Fibroblast of skin of scalp (primary cell): ENCODE measurements at regions not wholly inside any gene's neighbourhood (a gene's known extent, or its start where the extent isn't known, plus 50 kb on each side); places are given as distances from the start of the nearest gene placed in this dataset.
A peak's percentile ranks its signal among the peaks of the same experiment; 100 is the strongest.
"Not testable (repeated sequence)": the region's sequence is repeated elsewhere in the genome, so short reads cannot be mapped to it uniquely, and the experiment has no call there.

Experiments
- DNase-seq: peaks from one replicate; pipeline ENCODE4 v3.0.0-alpha.2; 2013

- no peak for DNase-seq
Observed at GRCh38 chr2:186399082-186399644, 86.9 kb upstream of the ZC3H15 start.

GRCh38 chr2:186405842-186406241, 80.2 kb upstream of the ZC3H15 start:
- no peak for DNase-seq

- no peak for DNase-seq
Observed at GRCh38 chr2:186407611-186408010, 78.4 kb upstream of the ZC3H15 start.

- no peak for DNase-seq
Observed at GRCh38 chr2:186410802-186411201, 75.3 kb upstream of the ZC3H15 start.

- peak; percentile 58 for DNase-seq
Observed at GRCh38 chr2:186422226-186422625, 63.8 kb upstream of the ZC3H15 start.

- DNase-seq: no peak
Observed at GRCh38 chr2:186423481-186423880, 62.6 kb upstream of the ZC3H15 start.

GRCh38 chr2:186424265-186424664, 61.8 kb upstream of the ZC3H15 start:
- no peak for DNase-seq

- DNase-seq: no peak
Observed at GRCh38 chr2:186425576-186425975, 60.5 kb upstream of the ZC3H15 start.

GRCh38 chr2:186426153-186427016, 59.7 kb upstream of the ZC3H15 start:
- DNase-seq: no peak

GRCh38 chr2:186427017-186427350, 59.1 kb upstream of the ZC3H15 start:
- DNase-seq: not testable (repeated sequence)

GRCh38 chr2:186427970-186428369, 58.1 kb upstream of the ZC3H15 start:
- no peak for DNase-seq

- DNase-seq: no peak
Observed at GRCh38 chr2:186429104-186429503, 57.0 kb upstream of the ZC3H15 start.

- DNase-seq: no peak
Observed at GRCh38 chr2:186431306-186431705, 54.8 kb upstream of the ZC3H15 start.

- DNase-seq: no peak
Observed at GRCh38 chr2:186433040-186433439, 53.0 kb upstream of the ZC3H15 start.

- DNase-seq: no peak
Observed at GRCh38 chr2:186433777-186434432, 52.2 kb upstream of the ZC3H15 start.
